Fibroblast of upper back skin (primary cell): ENCODE measurements at regions not wholly inside any gene's neighbourhood (a gene's known extent, or its start where the extent isn't known, plus 50 kb on each side); places are given as distances from the start of the nearest gene placed in this dataset.
A peak's percentile ranks its signal among the peaks of the same experiment; 100 is the strongest.
"Not testable (repeated sequence)": the region's sequence is repeated elsewhere in the genome, so short reads cannot be mapped to it uniquely, and the experiment has no call there.

Source experiments
- DNase-seq: peaks from one replicate; pipeline ENCODE4 v3.0.0-alpha.2; 2013

DNA sequence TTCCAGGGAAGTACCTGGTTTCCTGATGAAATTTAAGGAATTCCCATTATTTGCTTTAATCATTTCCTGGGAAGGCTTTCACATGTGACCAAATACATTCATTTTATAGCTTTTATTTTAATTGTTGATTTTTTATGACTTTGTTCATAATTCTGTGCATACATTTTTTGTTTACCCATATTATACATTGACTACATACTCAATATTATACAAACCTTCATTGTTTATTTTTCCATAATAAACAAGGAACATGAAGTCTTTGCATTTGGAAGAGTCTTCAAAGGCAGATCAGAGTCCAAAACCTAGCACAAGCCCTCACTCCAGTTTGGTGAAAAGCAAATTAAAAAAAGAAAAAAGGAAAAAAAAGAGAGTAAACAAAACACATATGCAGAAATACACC lies 218.3 kb upstream of the NRIP1 start:
- no peak for DNase-seq

- no peak for DNase-seq
These were observed 219.0 kb upstream of the NRIP1 start for GRCh38 chr21:15283789-15284188.

DNA sequence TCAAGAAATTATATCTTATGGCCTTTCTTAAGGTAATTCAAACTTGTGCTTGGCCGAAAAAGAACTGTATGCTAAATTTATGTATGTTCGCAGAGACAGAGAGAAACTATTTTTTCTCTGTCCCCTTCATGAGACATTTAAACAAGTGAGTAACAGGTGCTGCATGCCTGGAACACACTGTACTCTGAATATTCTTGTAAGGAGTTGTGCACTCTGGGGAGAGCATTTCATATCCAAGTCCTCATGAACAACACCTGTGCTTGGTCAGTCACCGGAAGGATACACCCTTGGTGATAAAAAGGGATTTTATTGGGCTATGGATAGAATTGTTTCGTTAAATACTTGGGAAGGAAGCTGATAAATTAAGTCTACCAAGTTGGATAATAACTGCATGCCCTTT lies 220.8 kb upstream of the NRIP1 start:
- no peak for DNase-seq

- no peak for DNase-seq
These were observed 224.4 kb upstream of the NRIP1 start for GRCh38 chr21:15289246-15289645.

- DNase-seq: no peak
These were observed 225.4 kb upstream of the NRIP1 start for GRCh38 chr21:15289896-15290841.

GRCh38 chr21:15291621-15292266 lies 226.9 kb upstream of the NRIP1 start:
- DNase-seq: no peak

DNA sequence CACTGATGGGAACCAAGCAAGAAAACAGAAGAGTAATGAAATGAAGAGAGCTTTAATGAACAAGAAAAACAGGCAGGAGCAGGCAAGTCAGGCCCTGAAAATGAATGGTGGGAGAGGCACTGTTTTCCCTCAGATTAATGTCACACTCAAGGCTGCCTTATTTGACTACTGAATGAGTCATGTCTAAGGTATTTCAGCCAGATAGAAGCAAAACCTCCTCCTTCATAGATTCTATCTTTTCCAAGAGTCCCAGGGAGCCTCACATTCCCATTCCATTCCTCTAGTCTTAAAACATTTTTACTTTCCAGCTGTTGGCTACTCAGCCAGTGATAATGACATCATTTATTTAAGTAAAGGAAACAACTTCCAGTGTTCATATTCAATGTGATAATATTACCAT lies 228.4 kb upstream of the NRIP1 start:
- DNase-seq: peak; percentile 96

- DNase-seq: no peak
These were observed 231.1 kb upstream of the NRIP1 start for GRCh38 chr21:15295875-15296274.

DNA sequence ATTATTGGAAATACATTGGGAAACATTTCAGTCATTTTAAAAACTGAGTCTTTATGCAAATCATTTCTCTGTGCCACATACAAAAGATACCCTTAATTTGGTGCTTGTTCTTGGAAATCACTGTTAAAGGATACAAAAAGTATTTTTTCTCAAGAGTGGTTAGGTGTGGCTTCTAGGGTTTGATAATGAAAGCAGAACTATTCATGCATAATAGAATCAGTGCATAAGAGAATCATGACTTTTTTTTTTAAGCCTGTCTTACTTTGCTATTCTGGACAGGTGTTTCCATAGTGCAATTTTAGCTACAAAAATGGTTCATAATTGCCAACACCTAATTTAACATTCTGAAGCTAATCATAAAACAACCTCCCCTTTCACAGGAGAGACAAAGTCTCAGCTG lies 233.0 kb upstream of the NRIP1 start:
- DNase-seq: no peak

GRCh38 chr21:15298306-15298705 lies 233.5 kb upstream of the NRIP1 start:
- DNase-seq: no peak

- not testable (repeated sequence) for DNase-seq
These were observed 234.0 kb upstream of the NRIP1 start for GRCh38 chr21:15298755-15299154.

GRCh38 chr21:15300131-15300530 lies 235.3 kb upstream of the NRIP1 start:
- DNase-seq: no peak

GRCh38 chr21:15301014-15301413 lies 236.2 kb upstream of the NRIP1 start:
- DNase-seq: peak; percentile 26

GRCh38 chr21:15301736-15302135 lies 236.9 kb upstream of the NRIP1 start:
- no peak for DNase-seq

DNA sequence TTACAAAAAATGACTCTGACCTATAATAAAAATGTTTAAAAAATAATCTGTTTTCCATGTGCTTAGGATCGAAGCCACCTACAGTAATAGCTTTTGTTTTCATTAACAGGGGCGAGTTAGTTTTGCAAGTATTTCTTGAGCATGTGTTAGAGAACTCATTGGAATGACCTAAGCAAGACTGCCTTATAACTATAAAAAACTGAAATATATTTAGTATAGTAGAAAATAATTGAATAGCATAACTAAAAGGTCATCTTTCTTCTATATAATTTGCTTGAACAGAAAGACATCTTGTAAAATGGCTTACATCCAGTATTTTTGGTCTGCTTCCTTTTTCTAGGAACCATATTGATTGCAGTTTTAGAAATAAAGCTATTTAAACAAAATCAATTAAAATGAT lies 241.5 kb upstream of the NRIP1 start:
- DNase-seq: no peak

DNA sequence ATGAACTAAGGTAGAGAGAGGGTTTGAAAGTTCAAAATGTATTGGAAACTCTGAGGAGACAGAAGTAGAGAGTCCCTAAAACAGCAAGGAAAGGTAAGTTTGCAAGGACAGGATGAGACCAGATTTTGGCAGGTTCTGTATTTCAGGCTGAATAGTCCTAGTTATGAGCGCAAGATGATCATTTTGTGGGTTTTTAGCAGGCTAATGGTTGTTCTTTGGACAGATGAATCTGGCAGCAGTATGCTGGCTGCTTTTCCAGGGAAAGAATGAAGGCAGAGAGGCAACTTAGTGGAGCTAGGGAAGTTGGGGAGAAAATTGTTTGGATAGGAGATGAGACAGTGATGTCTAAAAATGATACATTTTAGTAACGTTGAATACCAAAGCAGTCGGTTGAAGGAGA lies 243.5 kb upstream of the NRIP1 start:
- DNase-seq: no peak

DNA sequence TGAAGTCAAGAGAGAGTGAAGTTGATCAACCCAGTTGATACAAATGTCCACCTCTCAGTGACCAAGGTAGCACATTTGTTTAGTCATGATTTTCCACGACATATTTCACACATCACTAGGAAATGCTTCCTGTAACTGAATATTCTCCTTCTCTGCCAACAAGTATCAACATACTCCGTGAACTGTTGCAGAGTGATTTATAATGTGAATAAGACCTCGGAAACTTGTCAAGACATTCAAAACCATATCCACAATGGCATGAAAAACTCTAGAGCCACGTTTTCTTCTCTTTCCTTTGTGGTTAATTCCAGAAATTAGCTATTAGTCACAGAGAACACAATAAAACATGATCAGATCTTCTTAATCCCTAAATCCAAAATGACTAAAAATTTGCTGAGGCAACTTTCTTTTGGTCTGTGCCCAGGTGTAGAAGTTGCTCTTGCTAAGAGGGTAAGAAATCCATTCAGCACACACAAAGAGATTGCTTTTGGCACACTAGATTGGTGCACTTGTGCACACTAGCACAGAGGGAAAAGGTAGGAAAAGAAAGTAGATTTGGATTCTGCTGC lies 244.3 kb upstream of the NRIP1 start:
- peak; percentile 62 for DNase-seq

DNA sequence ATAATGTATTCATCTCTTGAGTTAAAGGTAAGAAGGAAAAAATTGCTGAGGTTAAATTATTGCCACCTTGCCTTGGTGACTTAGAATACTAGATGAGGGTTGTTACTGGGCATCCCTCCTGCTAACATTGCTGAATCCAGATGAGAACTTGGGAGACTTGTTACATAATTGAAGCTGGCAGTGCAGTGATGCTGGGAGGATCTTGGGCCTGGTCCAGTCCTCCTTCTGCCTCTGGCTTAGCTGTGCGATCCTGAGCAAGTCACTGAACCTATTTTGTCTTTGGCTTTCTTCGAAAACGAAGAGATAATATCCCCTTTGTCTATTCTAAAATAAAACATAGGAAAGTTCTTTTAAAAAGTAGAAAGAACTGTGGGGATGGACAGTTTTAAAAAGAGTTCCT lies 244.9 kb upstream of the NRIP1 start:
- DNase-seq: no peak

GRCh38 chr21:15311510-15311909 lies 246.7 kb upstream of the NRIP1 start:
- no peak for DNase-seq

- DNase-seq: not testable (repeated sequence)
These were observed 252.2 kb upstream of the NRIP1 start for GRCh38 chr21:15317034-15317433.

GRCh38 chr21:15319727-15320126 lies 254.9 kb upstream of the NRIP1 start:
- no peak for DNase-seq

- DNase-seq: no peak
These were observed 259.7 kb upstream of the NRIP1 start for GRCh38 chr21:15324542-15324941.

DNA sequence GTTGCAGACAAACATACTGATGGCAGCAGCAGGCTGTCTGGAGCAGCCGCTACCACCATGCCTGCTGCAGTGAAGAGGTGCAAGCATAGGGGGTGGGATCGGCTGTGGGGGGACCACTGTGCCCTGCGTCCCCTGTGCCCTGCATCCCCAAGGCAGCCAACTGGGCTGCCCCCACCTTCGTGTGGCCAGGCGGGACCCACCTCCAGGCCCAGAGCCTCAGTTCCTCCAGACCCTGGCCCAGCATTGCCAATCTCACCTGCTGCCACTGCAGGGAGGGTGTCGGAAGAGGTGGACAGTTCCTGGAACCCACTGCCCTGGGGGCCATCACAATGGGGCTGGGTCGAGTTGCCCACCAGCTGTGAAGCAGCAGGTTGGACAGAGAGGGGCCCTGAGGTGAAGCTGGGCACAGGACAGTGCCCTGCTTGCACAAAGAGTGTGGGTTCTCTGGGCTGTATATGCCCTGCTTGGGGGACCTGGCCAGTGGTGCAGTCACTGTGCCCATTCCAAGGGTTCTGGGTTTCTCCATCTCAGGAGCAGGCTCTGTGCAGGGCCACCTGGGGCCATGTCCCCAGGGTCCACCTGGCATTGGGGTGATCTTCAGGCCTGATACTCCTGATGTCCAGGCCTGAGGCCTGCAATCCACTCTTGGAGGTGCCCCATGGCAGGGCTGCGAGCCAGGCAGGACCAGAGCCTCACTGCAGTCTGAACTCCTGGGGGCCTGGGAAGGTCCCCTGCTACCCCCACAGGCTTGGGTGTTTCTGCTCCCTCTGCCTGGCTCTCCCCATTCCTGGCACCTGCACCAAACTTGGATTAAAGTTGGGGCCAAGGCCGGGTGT lies 261.4 kb upstream of the NRIP1 start:
- no peak for DNase-seq
